ENCODE measurements at regions not wholly inside any gene's neighbourhood (a gene's known extent, or its start where the extent isn't known, plus 50 kb on each side); places are given as distances from the start of the nearest gene placed in this dataset.

- no TSS peak for BruUV-seq (replicated peaks)
- TF ChIP-seq GMEB1 (CRISPR knock-in tag; IDR thresholded peaks at IDR 0.05; ENCODE audit: borderline replicate concordance): no peak
- TF ChIP-seq ZC3H13 (CRISPR knock-in tag; IDR thresholded peaks at IDR 0.05): no peak
- no peak for TF ChIP-seq MAX (IDR thresholded peaks at IDR 0.05)
- no peak for TF ChIP-seq GFI1 (CRISPR knock-in tag; IDR thresholded peaks at IDR 0.05; ENCODE audit: borderline replicate concordance)
- no peak for TF ChIP-seq XBP1 (CRISPR knock-in tag; IDR thresholded peaks at IDR 0.05)
- Histone ChIP-seq H3K4me3 (replicated peaks in 1 of 3; ENCODE audit: insufficient read depth in 1 of 3, low read depth in 2 of 3, low read length in 3 of 3) (no peak overlapping the region), H4K20me1 (ENCODE audit: insufficient read depth, low read length) (no peaks in the 10 kb centered on the region), H3K4me1 (ENCODE audit: insufficient read depth, low read length) (no peaks in the 10 kb centered on the region), H3K9me3 (ENCODE audit: low read length) (no peaks in the 10 kb centered on the region), H2AFZ (ENCODE audit: low read length) (no peak overlapping the region), H3K27ac (ENCODE audit: extremely low read length, insufficient read depth, low read length) (no peak overlapping the region), H3K27me3 (ENCODE audit: control insufficient read depth in 1 of 2, insufficient read depth in 2 of 2, low read length in 2 of 2) (no peaks in the 10 kb centered on the region), H3K36me3 (replicated peaks in 1 of 2; ENCODE audit: control insufficient read depth in 1 of 2, insufficient read depth in 2 of 2, low read length in 2 of 2) (no peaks in the 10 kb centered on the region), H3K79me2 (ENCODE audit: insufficient read depth, low read length) (no peaks in the 10 kb centered on the region), H3K4me2 (ENCODE audit: low read depth, low read length) (no peak overlapping the region), H3K9ac (ENCODE audit: insufficient read depth, low read depth, low read length) (no peak overlapping the region)
- FAIRE-seq (no peak), DNase-seq (ENCODE audit: low spot score) (no peak), ATAC-seq (no peak)
- CTCF ChIA-PET (ENCODE audit: low intra/inter-chr PET ratio, low total read pairs): no interaction called here
- in situ Hi-C loops (cut with HindIII; ENCODE audit: extremely low pct_ligation_motif_present, low pct_unique_long_range_greater_than_20kb) (no loop called here), intact Hi-C loops (cut with micrococcal nuclease; ENCODE audit: unreplicated experiment) (no loop called here)
- POLR2A ChIA-PET: no interaction called here
- WGBS (ENCODE audit: low lambda C conversion rate): 0% methylated on average over 3 of the region's 3 CpGs
Observed at GRCh38 chr9:13734601-13735000, 455.1 kb upstream of the MPDZ start.

- Histone ChIP-seq H3K4me1 (ENCODE audit: insufficient read depth, low read length) (no peaks in the 10 kb centered on the region), H3K79me2 (ENCODE audit: insufficient read depth, low read length) (no peaks in the 10 kb centered on the region), H4K20me1 (ENCODE audit: insufficient read depth, low read length) (no peaks in the 10 kb centered on the region), H3K36me3 (replicated peaks in 1 of 2; ENCODE audit: control insufficient read depth in 1 of 2, insufficient read depth in 2 of 2, low read length in 2 of 2) (no peaks in the 10 kb centered on the region), H3K9me3 (ENCODE audit: low read length) (no peaks in the 10 kb centered on the region), H2AFZ (ENCODE audit: low read length) (no peak overlapping the region), H3K27me3 (ENCODE audit: control insufficient read depth in 1 of 2, insufficient read depth in 2 of 2, low read length in 2 of 2) (no peaks in the 10 kb centered on the region), H3K4me3 (replicated peaks in 1 of 3; ENCODE audit: insufficient read depth in 1 of 3, low read depth in 2 of 3, low read length in 3 of 3) (no peak overlapping the region), H3K27ac (ENCODE audit: extremely low read length, insufficient read depth, low read length) (no peak overlapping the region), H3K4me2 (ENCODE audit: low read depth, low read length) (no peak overlapping the region), H3K9ac (ENCODE audit: insufficient read depth, low read depth, low read length) (no peak overlapping the region)
- DNase-seq (ENCODE audit: low spot score) (no peak), ATAC-seq (no peak), FAIRE-seq (no peak)
- intact Hi-C loops (cut with micrococcal nuclease; ENCODE audit: unreplicated experiment): no loop called here
- CTCF ChIA-PET (ENCODE audit: low intra/inter-chr PET ratio, low total read pairs): no interaction called here
- TF ChIP-seq KLF16 (CRISPR knock-in tag; IDR thresholded peaks at IDR 0.05) (no peak), ZNF274 (CRISPR knock-in tag; IDR thresholded peaks at IDR 0.05) (no peak), TSC22D2 (CRISPR knock-in tag; IDR thresholded peaks at IDR 0.05; ENCODE audit: borderline replicate concordance) (no peak), HOXA3 (CRISPR knock-in tag; IDR thresholded peaks at IDR 0.05) (no peak), KMT2B (CRISPR knock-in tag; IDR thresholded peaks at IDR 0.05) (no peak), RFX5 (IDR thresholded peaks at IDR 0.05; ENCODE audit: low read depth, low read length) (no peak)
- in situ Hi-C loops (cut with HindIII; ENCODE audit: extremely low pct_ligation_motif_present, low pct_unique_long_range_greater_than_20kb): no loop called here
- no TSS peak for BruUV-seq (replicated peaks)
- POLR2A ChIA-PET: no interaction called here
Observed at GRCh38 chr9:13732290-13732689, 452.8 kb upstream of the MPDZ start.
